ENCODE measurements at regions not wholly inside any gene's neighbourhood (a gene's known extent, or its start where the extent isn't known, plus 50 kb on each side); places are given as distances from the start of the nearest gene placed in this dataset.

GRCh38 chr7:132672200-132672990 is 96.1 kb upstream of the PLXNA4 start:
- H3K4me1 Mint-ChIP-seq: peaks cover 51% of the 10 kb centered on the region
- no peak overlapping the region for H3K4me3 Mint-ChIP-seq
- no peak overlapping the region for H3K27ac Mint-ChIP-seq
- TF ChIP-seq CTCF (IDR thresholded peaks at IDR 0.05): no peak
- H3K9me3 Mint-ChIP-seq: no peaks in the 10 kb centered on the region
- no peaks in the 10 kb centered on the region for H3K36me3 Mint-ChIP-seq (ENCODE audit: low read depth)
- no peak for DNase-seq
- peaks cover 6% of the 10 kb centered on the region for H3K27me3 Mint-ChIP-seq (ENCODE audit: low read depth, poor library complexity)

GRCh38 chr7:132666774-132667172 is 90.5 kb upstream of the PLXNA4 start:
- H3K36me3 Mint-ChIP-seq (ENCODE audit: low read depth): no peaks in the 10 kb centered on the region
- TF ChIP-seq CTCF (IDR thresholded peaks at IDR 0.05): no peak
- no peak overlapping the region for H3K27ac Mint-ChIP-seq
- peaks cover 3% of the 10 kb centered on the region for H3K9me3 Mint-ChIP-seq
- DNase-seq: no peak
- H3K4me1 Mint-ChIP-seq: peaks cover 36% of the 10 kb centered on the region
- H3K27me3 Mint-ChIP-seq (ENCODE audit: low read depth, poor library complexity): peaks cover 6% of the 10 kb centered on the region
- H3K4me3 Mint-ChIP-seq: no peak overlapping the region

- Mint-ChIP-seq H3K36me3 (ENCODE audit: low read depth) (no peaks in the 10 kb centered on the region), H3K4me1 (peaks cover 31% of the 10 kb centered on the region), H3K27me3 (ENCODE audit: low read depth, poor library complexity) (peaks cover 6% of the 10 kb centered on the region), H3K9me3 (peaks cover 3% of the 10 kb centered on the region), H3K4me3 (no peak overlapping the region), H3K27ac (no peak overlapping the region)
- TF ChIP-seq CTCF (IDR thresholded peaks at IDR 0.05): no peak
- no peak for DNase-seq
Measured at GRCh38 chr7:132666071-132666773, 90.0 kb upstream of the PLXNA4 start.

- H3K27me3 Mint-ChIP-seq (ENCODE audit: low read depth, poor library complexity): peaks cover 23% of the 10 kb centered on the region
- no peak for DNase-seq
- TF ChIP-seq CTCF (IDR thresholded peaks at IDR 0.05): peak; percentile 43
- H3K9me3 Mint-ChIP-seq: peaks cover 4% of the 10 kb centered on the region
- no peak overlapping the region for H3K4me3 Mint-ChIP-seq
- no peaks in the 10 kb centered on the region for H3K36me3 Mint-ChIP-seq (ENCODE audit: low read depth)
- H3K27ac Mint-ChIP-seq: no peak overlapping the region
- peaks cover 15% of the 10 kb centered on the region for H3K4me1 Mint-ChIP-seq
Measured at GRCh38 chr7:132656846-132657776, 80.8 kb upstream of the PLXNA4 start.

GRCh38 chr7:132656341-132656740 is 80.1 kb upstream of the PLXNA4 start:
- Mint-ChIP-seq H3K27me3 (ENCODE audit: low read depth, poor library complexity) (peaks cover 23% of the 10 kb centered on the region), H3K9me3 (peaks cover 4% of the 10 kb centered on the region), H3K4me3 (no peak overlapping the region), H3K27ac (no peak overlapping the region), H3K4me1 (peaks cover 15% of the 10 kb centered on the region), H3K36me3 (ENCODE audit: low read depth) (no peaks in the 10 kb centered on the region)
- no peak for DNase-seq
- TF ChIP-seq CTCF (IDR thresholded peaks at IDR 0.05): no peak

Data from nephron progenitor cell (in vitro differentiated cells).